ENCODE measurements at regions not wholly inside any gene's neighbourhood (a gene's known extent, or its start where the extent isn't known, plus 50 kb on each side); places are given as distances from the start of the nearest gene placed in this dataset.

GRCh38 chr11:109994907-109995306, 98.3 kb upstream of the ZC3H12C start:
- ChIA-PET POLR2A (no interaction called here), CTCF (no interaction called here)
- Histone ChIP-seq H3K27ac (ENCODE audit: low read depth in 1 of 2, low read length in 2 of 2) (no peak overlapping the region), H3K9me3 (ENCODE audit: control insufficient read depth in 1 of 2, insufficient read depth in 1 of 2, low read length in 2 of 2) (no peaks in the 10 kb centered on the region), H3K27me3 (ENCODE audit: control insufficient read depth in 1 of 2, insufficient read depth in 2 of 2, low read length in 2 of 2) (no peaks in the 10 kb centered on the region), H3K4me1 (ENCODE audit: insufficient read depth, low read length) (no peaks in the 10 kb centered on the region), H3K36me3 (ENCODE audit: insufficient read depth, low read length) (no peaks in the 10 kb centered on the region), H3K4me3 (ENCODE audit: low read length) (no peak overlapping the region)
- H3K4me3 Mint-ChIP-seq: no peak overlapping the region
- no peaks in the 10 kb centered on the region for H3K9me3 Mint-ChIP-seq
- intact Hi-C loops (cut with DNase I, micrococcal nuclease): no loop called here
- ATAC-seq (ENCODE audit: poor library complexity) (no peak), DNase-seq (no peak)
- no peaks in the 10 kb centered on the region for H3K36me3 Mint-ChIP-seq (ENCODE audit: low read depth)
- no peaks in the 10 kb centered on the region for H3K4me1 Mint-ChIP-seq (ENCODE audit: low read depth)
- H3K27me3 Mint-ChIP-seq: no peaks in the 10 kb centered on the region
- TF ChIP-seq CTCF (IDR thresholded peaks at IDR 0.05): no peak
- no peak overlapping the region for H3K27ac Mint-ChIP-seq

- Histone ChIP-seq H3K9me3 (ENCODE audit: control insufficient read depth in 1 of 2, insufficient read depth in 1 of 2, low read length in 2 of 2) (no peaks in the 10 kb centered on the region), H3K4me3 (ENCODE audit: low read length) (no peak overlapping the region), H3K27me3 (ENCODE audit: control insufficient read depth in 1 of 2, insufficient read depth in 2 of 2, low read length in 2 of 2) (peaks cover 0 to under 1% of the 10 kb centered on the region in 2 experiments), H3K27ac (ENCODE audit: low read depth in 1 of 2, low read length in 2 of 2) (no peak overlapping the region), H3K4me1 (ENCODE audit: insufficient read depth, low read length) (no peaks in the 10 kb centered on the region), H3K36me3 (ENCODE audit: insufficient read depth, low read length) (no peaks in the 10 kb centered on the region)
- Mint-ChIP-seq H3K36me3 (ENCODE audit: low read depth) (no peaks in the 10 kb centered on the region), H3K27ac (no peak overlapping the region), H3K9me3 (no peaks in the 10 kb centered on the region), H3K4me3 (no peak overlapping the region), H3K4me1 (ENCODE audit: low read depth) (no peaks in the 10 kb centered on the region), H3K27me3 (peaks cover 3% of the 10 kb centered on the region)
- intact Hi-C loops (cut with DNase I, micrococcal nuclease): no loop called here
- TF ChIP-seq CTCF (IDR thresholded peaks at IDR 0.05): no peak
- ATAC-seq (ENCODE audit: poor library complexity): no peak
- DNase-seq: no peak
- CTCF ChIA-PET: no interaction called here
- POLR2A ChIA-PET: no interaction called here
These were observed 97.1 kb upstream of the ZC3H12C start for GRCh38 chr11:109996060-109996459.

DNA sequence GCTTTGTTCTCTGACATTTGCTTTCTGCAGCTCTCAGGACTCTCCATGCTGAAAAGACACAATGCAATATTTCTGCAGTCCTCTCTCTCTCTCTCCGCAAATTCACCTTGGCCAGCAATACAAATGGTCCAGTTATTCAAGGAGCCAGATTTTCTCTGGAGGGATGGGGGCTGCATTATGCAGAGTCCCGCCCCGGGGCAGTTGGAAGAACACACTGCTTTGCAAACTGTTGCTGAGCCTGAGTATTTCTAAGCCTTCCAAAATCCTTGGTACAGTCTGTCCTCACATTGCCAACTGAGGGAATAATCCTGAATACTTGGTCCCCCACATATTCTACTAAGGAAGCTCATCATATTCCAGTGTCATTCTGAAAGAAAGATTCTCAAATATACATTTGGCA, 94.3 kb upstream of the ZC3H12C start:
- no peak for DNase-seq
- POLR2A ChIA-PET: no interaction called here
- Mint-ChIP-seq H3K36me3 (ENCODE audit: low read depth) (no peaks in the 10 kb centered on the region), H3K27me3 (peaks cover 8% of the 10 kb centered on the region), H3K4me3 (no peak overlapping the region), H3K4me1 (ENCODE audit: low read depth) (no peaks in the 10 kb centered on the region), H3K9me3 (no peaks in the 10 kb centered on the region), H3K27ac (no peak overlapping the region)
- H3K36me3 ChIP-seq (ENCODE audit: insufficient read depth, low read length): no peaks in the 10 kb centered on the region
- H3K4me3 ChIP-seq (ENCODE audit: low read length): no peak overlapping the region
- CTCF ChIA-PET: no interaction called here
- H3K27me3 ChIP-seq (ENCODE audit: control insufficient read depth in 1 of 2, insufficient read depth in 2 of 2, low read length in 2 of 2): peaks cover 0 to 5% of the 10 kb centered on the region in 2 experiments
- no peak overlapping the region for H3K27ac ChIP-seq (ENCODE audit: low read depth in 1 of 2, low read length in 2 of 2)
- no peak for TF ChIP-seq CTCF (IDR thresholded peaks at IDR 0.05)
- H3K4me1 ChIP-seq (ENCODE audit: insufficient read depth, low read length): no peaks in the 10 kb centered on the region
- intact Hi-C loops (cut with DNase I, micrococcal nuclease): no loop called here
- ATAC-seq (ENCODE audit: poor library complexity): no peak
- no peaks in the 10 kb centered on the region for H3K9me3 ChIP-seq (ENCODE audit: control insufficient read depth in 1 of 2, insufficient read depth in 1 of 2, low read length in 2 of 2)
